HCT116 (cell line): ENCODE measurements at regions not wholly inside any gene's neighbourhood (a gene's known extent, or its start where the extent isn't known, plus 50 kb on each side); places are given as distances from the start of the nearest gene placed in this dataset.

ENCODE experiments used
- CTCF ChIP-seq, 3 experiments: fragments of 200-600 bp in 1 of 3; sonication (generic) in 1 of 3; IDR thresholded peaks in 2 of 3; conservative IDR thresholded peaks in 1 of 3; 2 replicates each; pipeline ENCODE4 v1.5.1; 2012 to 2017; ENCODE audit warnings: low read depth in 2 of 3, low read length in 2 of 3, antibody characterized with exemption in 1 of 3, borderline replicate concordance in 1 of 3, control low read depth in 1 of 3, mild to moderate bottlenecking in 1 of 3, mixed read lengths in 1 of 3, mixed run types in 1 of 3, moderate library complexity in 1 of 3; ENCODE audit not compliant: insufficient read depth in 1 of 3
- POLR2A ChIP-seq: IDR thresholded peaks from 2 replicates; pipeline ENCODE4 v1.7.0; 2011; ENCODE audit warnings: borderline replicate concordance; ENCODE audit not compliant: insufficient read depth, insufficient read length; ENCODE audit errors: extremely low read depth
- POLR2AphosphoS5 ChIP-seq: IDR thresholded peaks from 2 replicates; pipeline ENCODE4 v1.6.1; 2011; ENCODE audit warnings: mild to moderate bottlenecking, low read depth, low read length, moderate library complexity
- SRF ChIP-seq: IDR thresholded peaks from 2 replicates; pipeline ENCODE4 v1.6.1; 2012; ENCODE audit warnings: low read depth
- TF ChIP-seq, protein P1 (sequence below): IDR thresholded peaks from 2 replicates; pipeline ENCODE4 v1.6.1; 2011; ENCODE audit warnings: mild to moderate bottlenecking, low read length, moderate library complexity; ENCODE audit not compliant: insufficient replicate concordance; ENCODE audit errors: extremely low read depth
- TF ChIP-seq, protein P2 (sequence below): IDR thresholded peaks from 2 replicates; pipeline ENCODE4 v1.6.1; 2012

GRCh38 chr6:66435321-66435720 lies 728.3 kb upstream of the EYS start:
- TF ChIP-seq CTCF (IDR thresholded peaks at IDR 0.05 in 2 of 3, conservative IDR thresholded peaks at IDR 0.05 in 1 of 3; ENCODE audit: borderline replicate concordance in 1 of 3, insufficient read depth in 1 of 3, low read depth in 2 of 3, low read length in 2 of 3) = no peak
- TF ChIP-seq POLR2AphosphoS5 = no peak
- TF ChIP-seq, protein P1, sequence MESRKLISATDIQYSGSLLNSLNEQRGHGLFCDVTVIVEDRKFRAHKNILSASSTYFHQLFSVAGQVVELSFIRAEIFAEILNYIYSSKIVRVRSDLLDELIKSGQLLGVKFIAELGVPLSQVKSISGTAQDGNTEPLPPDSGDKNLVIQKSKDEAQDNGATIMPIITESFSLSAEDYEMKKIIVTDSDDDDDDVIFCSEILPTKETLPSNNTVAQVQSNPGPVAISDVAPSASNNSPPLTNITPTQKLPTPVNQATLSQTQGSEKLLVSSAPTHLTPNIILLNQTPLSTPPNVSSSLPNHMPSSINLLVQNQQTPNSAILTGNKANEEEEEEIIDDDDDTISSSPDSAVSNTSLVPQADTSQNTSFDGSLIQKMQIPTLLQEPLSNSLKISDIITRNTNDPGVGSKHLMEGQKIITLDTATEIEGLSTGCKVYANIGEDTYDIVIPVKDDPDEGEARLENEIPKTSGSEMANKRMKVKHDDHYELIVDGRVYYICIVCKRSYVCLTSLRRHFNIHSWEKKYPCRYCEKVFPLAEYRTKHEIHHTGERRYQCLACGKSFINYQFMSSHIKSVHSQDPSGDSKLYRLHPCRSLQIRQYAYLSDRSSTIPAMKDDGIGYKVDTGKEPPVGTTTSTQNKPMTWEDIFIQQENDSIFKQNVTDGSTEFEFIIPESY = no peak
- TF ChIP-seq SRF = no peak
- no peak for TF ChIP-seq POLR2A
- TF ChIP-seq, protein P2, sequence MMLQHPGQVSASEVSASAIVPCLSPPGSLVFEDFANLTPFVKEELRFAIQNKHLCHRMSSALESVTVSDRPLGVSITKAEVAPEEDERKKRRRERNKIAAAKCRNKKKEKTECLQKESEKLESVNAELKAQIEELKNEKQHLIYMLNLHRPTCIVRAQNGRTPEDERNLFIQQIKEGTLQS = no peak
